Ovary (tissue), 3 donors: ENCODE measurements at regions not wholly inside any gene's neighbourhood (a gene's known extent, or its start where the extent isn't known, plus 50 kb on each side); places are given as distances from the start of the nearest gene placed in this dataset.

ENCODE experiments used
- POLR2A ChIP-seq: fragments of 450-650 bp; IDR thresholded peaks from one replicate; pipeline ENCODE4 v1.6.1; 2017; ENCODE audit warnings: antibody characterized with exemption, mild to moderate bottlenecking, moderate library complexity
- TF ChIP-seq, protein P1 (sequence below), 3 donors: fragments of 450-650 bp in 2 of 3; fragments of 200-600 bp in 1 of 3; IDR thresholded peaks; one replicate each; pipeline versions ENCODE4 v1.5.1 to v1.8.0; 2016 to 2022; ENCODE audit warnings: antibody characterized with exemption in 3 of 3, mild to moderate bottlenecking in 1 of 3
- donor health status: DM: no; HTN: no; CAD: no.

DNA sequence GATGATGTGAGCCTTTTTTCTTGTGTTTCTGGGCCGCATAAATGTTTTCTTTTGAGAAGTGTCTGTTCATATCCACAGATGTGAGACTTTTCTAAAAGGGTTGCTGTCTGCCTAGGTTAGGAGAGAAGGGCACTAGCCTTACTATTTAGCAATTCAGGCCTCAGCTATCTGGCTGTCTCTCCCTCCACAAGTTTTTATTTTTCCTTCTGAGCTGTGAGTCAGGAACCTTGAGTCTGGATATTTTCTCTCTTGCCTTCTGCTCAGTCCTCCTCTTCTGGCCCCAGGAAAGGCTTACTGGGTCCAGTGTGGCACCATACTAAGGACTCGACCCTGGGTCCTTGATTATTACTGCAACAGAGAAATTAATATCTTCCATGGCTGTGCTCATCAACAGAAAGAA is 187.6 kb downstream of the CSNK1G3 start:
- TF ChIP-seq, protein P1, sequence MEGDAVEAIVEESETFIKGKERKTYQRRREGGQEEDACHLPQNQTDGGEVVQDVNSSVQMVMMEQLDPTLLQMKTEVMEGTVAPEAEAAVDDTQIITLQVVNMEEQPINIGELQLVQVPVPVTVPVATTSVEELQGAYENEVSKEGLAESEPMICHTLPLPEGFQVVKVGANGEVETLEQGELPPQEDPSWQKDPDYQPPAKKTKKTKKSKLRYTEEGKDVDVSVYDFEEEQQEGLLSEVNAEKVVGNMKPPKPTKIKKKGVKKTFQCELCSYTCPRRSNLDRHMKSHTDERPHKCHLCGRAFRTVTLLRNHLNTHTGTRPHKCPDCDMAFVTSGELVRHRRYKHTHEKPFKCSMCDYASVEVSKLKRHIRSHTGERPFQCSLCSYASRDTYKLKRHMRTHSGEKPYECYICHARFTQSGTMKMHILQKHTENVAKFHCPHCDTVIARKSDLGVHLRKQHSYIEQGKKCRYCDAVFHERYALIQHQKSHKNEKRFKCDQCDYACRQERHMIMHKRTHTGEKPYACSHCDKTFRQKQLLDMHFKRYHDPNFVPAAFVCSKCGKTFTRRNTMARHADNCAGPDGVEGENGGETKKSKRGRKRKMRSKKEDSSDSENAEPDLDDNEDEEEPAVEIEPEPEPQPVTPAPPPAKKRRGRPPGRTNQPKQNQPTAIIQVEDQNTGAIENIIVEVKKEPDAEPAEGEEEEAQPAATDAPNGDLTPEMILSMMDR (IDR thresholded peaks at IDR 0.05), result no peak
- no peak for TF ChIP-seq POLR2A
